Liver (tissue), 3 donors: ENCODE measurements at regions not wholly inside any gene's neighbourhood (a gene's known extent, or its start where the extent isn't known, plus 50 kb on each side); places are given as distances from the start of the nearest gene placed in this dataset.

Experiments
- ATF3 ChIP-seq: IDR thresholded peaks from 2 replicates; pipeline ENCODE4 v1.6.1; 2016; ENCODE audit warnings: antibody characterized with exemption
- CTCF ChIP-seq: fragments of 150-350 bp; IDR thresholded peaks from 2 replicates; pipeline ENCODE4 v1.5.1; 2017; ENCODE audit warnings: improper control_type of control experiment, low read depth, low read length; ENCODE audit not compliant: missing input control
- EGR1 ChIP-seq, 2 donors: IDR thresholded peaks; 2 replicates each; pipeline ENCODE4 v1.6.1; 2016 to 2018; ENCODE audit warnings: antibody characterized with exemption in 2 of 2, low read depth in 2 of 2
- FOXA1 ChIP-seq: IDR thresholded peaks from 2 replicates; pipeline ENCODE4 v1.6.1; 2016; ENCODE audit warnings: antibody characterized with exemption
- GABPA ChIP-seq, 2 donors: IDR thresholded peaks in 1 of 2; conservative IDR thresholded peaks in 1 of 2; 2 replicates each; pipeline ENCODE4 v1.6.1; 2016; ENCODE audit warnings: antibody characterized with exemption in 2 of 2, mild to moderate bottlenecking in 1 of 2, moderate library complexity in 1 of 2
- HNF4A ChIP-seq, 2 donors: conservative IDR thresholded peaks; 2 replicates each; pipeline ENCODE4 v1.6.1; 2016; ENCODE audit warnings: antibody characterized with exemption in 2 of 2, mild to moderate bottlenecking in 2 of 2
- JUND ChIP-seq, 2 donors: IDR thresholded peaks; 2 replicates each; pipeline ENCODE4 v1.6.1; 2016; ENCODE audit warnings: antibody characterized with exemption in 2 of 2
- MAX ChIP-seq: IDR thresholded peaks from 2 replicates; pipeline ENCODE4 v1.6.1; 2016; ENCODE audit warnings: antibody characterized with exemption
- RAD21 ChIP-seq, 2 donors: IDR thresholded peaks; 2 replicates each; pipeline ENCODE4 v1.6.1; 2016; ENCODE audit warnings: antibody characterized with exemption in 2 of 2, mild to moderate bottlenecking in 2 of 2
- REST ChIP-seq: IDR thresholded peaks from 2 replicates; pipeline ENCODE4 v1.6.1; 2016; ENCODE audit warnings: antibody characterized with exemption, mild to moderate bottlenecking
- SP1 ChIP-seq: IDR thresholded peaks from 2 replicates; pipeline ENCODE4 v1.6.1; 2018; ENCODE audit warnings: antibody characterized with exemption, mild to moderate bottlenecking
- TAF1 ChIP-seq: conservative IDR thresholded peaks from 2 replicates; pipeline ENCODE4 v1.6.1; 2016; ENCODE audit warnings: antibody characterized with exemption, mild to moderate bottlenecking
- YY1 ChIP-seq: IDR thresholded peaks from 2 replicates; pipeline ENCODE4 v1.6.1; 2016; ENCODE audit warnings: antibody characterized with exemption, mild to moderate bottlenecking
- ZBTB33 ChIP-seq: IDR thresholded peaks from 2 replicates; pipeline ENCODE4 v1.6.1; 2016; ENCODE audit warnings: antibody characterized with exemption
- donor health status: healthy.
- donor health status: healthy.

GRCh38 chr5:143456952-143457547 is 53.6 kb upstream of the NR3C1 start:
- TF ChIP-seq FOXA1 = no peak
- TF ChIP-seq CTCF = no peak
- TF ChIP-seq TAF1 = no peak
- no peak for TF ChIP-seq ATF3
- no peak for TF ChIP-seq JUND (IDR thresholded peaks at IDR 0.05)
- TF ChIP-seq REST = no peak
- no peak for TF ChIP-seq RAD21 (IDR thresholded peaks at IDR 0.05)
- TF ChIP-seq YY1 = no peak
- no peak for TF ChIP-seq GABPA (IDR thresholded peaks at IDR 0.05 in 1 of 2, conservative IDR thresholded peaks at IDR 0.05 in 1 of 2)
- TF ChIP-seq EGR1 (IDR thresholded peaks at IDR 0.05; ENCODE audit: low read depth in 2 of 2) = no peak
- no peak for TF ChIP-seq ZBTB33
- TF ChIP-seq SP1 = no peak
- no peak for TF ChIP-seq MAX
- TF ChIP-seq HNF4A (conservative IDR thresholded peaks at IDR 0.05) = no peak
